HPDE6-E6E7 (cell line): ENCODE measurements at regions not wholly inside any gene's neighbourhood (a gene's known extent, or its start where the extent isn't known, plus 50 kb on each side); places are given as distances from the start of the nearest gene placed in this dataset.

Source experiments
- DNase-seq: peaks from one replicate; pipeline ENCODE4 v3.0.0; 2011; ENCODE audit warnings: missing footprints; ENCODE audit errors: extremely low spot score

DNA sequence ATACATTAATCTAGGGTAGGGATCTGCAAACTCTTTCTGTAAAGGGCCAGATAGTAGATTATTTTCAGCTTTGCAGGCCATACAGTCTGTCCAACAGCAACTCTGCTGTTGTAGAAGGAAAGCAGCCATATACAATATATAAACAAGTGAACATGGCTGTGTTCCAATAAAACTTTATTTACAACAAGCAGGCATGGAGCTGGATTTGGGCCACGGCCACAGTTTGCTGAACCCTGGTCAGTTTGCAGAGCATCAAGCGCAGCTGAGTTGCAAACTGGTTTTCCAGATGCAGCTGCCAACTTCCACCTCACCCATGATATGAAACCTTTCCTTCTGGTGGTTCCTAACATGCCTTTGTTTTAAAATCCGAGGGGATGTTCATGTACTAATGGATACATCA lies 310.4 kb upstream of the NFE2L3 start:
- no peak for DNase-seq

DNA sequence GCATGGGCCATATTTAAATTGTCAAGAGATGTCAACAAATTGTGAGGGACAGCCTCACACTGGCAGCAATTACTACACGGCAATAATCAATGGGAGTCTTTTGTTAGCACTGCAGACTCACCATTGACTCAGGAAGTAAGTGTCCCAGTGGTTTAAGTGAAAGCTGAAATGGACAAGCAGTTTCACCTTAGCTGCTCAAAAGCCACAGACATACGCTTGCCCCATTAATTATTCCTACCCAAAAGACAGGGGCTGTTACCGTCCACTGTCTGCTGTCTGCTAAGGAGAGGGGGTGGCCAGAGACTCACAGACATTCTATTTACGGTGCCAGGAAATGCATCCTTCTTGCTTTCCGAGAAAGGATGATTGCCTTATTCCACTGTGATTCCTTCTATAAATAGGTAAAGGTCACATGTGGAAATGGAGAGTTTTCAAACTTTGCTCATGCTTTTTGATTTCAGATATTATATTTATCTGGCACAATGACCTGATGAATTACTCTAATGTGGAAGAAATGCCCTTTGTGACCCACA lies 309.7 kb upstream of the NFE2L3 start:
- DNase-seq: no peak

DNA sequence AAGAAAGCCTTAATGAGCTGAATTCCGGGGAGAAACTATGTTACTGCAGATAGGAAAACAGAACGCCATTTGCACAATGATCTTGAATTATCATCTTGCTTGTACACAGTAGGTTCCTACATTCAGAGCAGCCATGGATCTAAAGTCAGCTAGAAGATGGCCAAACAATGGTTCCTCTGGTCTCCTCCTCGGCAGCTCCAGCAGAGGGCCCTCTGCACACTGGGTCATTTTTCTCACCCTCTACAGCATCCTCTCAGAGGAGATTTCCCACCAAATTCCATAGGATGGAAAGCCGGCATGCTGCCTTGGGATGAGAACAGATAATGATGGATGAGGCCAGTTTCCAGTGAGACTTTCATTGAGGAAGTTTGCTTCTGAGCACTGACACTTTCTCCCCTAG lies 308.5 kb upstream of the NFE2L3 start:
- no peak for DNase-seq

DNA sequence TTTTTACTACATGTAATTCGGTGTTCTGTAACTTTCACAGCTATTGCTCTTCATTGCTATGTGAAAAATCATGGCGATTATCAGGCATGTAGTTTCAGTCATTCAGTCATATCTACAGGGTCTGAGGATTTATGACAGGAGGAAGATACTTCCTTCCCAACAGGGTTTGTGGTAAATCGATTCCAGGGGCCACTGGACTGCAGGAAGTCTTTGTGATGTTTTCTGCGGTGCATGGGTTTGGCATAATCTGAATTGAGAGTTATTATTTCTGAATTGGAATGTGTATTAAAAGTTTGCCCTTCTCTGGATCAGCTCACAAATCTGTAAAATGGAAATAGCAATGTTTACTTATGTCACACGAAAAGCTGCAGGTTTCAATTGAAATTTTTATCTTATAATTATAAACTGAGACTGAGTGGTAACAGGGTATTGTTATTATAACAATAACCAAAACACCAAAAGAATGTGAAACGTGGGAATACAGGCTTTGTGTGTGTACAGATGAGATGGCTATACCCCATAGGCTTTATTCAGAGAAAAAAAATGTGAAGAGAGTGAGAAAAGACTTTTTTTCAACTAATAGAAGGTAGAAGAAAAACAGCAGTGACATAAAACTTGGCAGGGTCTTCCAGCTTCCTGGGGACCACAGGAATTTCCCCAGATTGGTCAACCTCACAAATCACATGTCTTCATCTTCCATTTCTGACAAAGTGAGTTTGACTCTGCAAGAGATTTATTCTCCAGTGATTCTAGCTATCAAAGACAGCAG lies 307.7 kb upstream of the NFE2L3 start:
- no peak for DNase-seq

DNA sequence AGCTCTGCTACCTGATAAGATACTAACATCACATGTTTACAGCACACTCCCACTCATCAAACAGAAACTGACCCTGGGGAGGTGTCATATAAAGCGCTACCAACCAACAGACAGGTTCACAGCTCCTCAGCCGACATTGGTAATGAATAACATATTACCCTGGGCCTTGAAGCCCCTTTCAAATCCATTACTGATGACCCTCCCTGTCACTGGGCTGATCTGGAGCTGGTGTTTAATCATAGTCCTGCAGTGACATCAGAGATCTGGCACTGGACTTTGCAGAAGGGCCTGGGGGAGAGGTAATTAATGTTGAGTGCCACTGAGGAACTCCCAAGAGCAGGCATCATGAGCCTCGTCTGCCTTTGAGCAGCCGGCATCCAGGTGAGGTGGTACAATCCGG lies 306.5 kb upstream of the NFE2L3 start:
- DNase-seq: no peak

DNA sequence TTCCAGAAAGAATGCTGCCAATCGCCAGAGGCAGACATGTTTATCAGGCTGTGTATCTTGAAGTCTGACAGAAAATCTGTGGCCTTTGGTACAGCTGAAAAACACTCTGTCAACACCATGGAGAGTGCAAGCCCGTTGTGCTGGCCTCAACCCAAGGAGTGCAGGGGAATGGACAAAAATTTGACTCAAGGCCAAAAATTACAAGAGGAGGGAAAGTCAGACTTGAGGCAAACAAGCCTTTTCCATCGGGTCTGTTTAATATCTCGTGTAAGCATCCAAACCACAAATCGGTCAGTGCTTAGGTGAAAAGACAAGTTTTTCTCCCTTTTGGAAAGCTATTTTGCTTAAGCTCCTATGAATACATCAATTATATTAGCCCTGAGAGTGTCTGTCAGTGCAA lies 305.3 kb upstream of the NFE2L3 start:
- DNase-seq: no peak

DNA sequence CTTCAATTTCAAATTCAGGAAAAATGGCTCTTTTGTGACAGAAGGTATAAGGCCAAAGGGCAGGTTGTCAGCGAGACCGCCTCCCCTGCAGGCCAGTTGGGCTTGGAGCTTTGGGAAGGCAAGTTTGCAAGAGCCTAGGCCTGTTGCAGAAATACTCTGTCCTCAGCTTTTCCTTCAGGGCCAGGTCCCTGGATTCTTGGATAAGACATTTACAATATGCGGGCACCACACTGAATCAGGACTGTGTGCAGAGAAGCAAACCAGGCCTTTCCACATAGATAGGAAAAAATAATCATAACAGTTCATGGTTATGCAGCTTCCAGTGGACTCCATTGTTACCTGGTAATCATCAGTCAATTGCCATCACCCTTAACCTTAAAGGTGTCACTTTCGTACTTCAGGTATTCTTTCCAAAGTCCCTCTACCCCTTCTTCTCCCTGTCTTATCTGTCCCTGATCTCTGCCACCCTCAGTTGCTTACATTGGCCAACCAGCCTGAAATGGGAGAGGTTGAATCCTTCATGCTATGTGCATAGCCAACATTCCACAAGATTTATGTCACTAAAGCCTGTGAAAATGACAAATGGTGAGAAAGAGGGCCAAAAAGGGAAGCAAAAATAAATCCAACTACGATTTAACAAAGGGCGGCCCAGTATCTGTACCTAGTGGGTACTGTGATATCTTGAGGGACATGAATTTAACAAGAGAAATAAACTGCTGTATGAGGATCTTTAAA lies 304.5 kb upstream of the NFE2L3 start:
- no peak for DNase-seq

DNA sequence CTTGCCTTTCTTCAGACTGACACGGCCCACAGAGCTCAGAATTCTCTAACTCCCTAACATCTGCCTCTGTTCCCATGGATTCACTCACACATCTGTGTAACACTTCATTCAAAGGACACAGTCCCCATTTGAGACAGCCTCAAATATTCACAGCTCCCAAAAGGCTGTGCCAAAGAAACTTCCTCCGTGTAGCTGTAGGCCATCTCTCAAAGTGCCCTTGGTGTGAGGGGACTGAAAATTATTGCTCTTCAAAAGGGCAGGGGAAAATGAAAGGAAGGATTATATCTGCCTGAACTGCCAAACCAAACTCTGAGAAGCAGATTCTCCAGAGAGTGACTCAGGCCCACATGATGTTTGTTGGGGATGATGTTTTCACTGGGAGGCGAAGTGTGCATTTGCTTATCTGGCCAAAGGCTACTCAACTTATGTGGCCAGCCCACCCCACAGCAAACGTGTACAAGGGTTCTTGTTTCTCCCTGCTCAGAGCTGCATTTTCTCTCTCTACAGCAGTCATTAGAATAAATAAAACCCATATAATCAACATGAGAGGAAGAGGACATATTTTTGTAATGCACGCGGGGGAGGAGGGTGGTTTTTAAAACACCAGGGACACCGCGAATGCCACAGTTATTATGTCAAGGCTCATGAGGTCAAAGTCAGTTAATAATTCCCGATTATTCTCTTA lies 302.4 kb upstream of the NFE2L3 start:
- DNase-seq: peak; percentile 29

DNA sequence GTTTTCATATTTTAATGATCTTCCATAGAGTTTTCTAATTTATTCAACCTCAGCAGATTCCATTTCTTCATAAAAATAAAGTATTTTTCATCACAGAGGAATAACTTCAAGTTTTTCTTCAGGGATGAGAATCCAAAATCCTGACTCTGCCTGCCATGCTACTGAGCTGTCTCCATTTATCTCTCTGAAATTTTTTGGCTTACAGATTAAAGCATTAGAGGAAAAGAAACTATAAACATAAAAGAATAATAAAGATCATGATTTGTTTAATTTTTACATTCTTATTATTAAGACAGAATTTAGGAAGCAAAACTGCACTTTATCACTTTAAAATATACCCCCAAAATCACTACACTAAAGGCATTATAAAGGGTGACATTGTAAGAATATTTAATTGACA lies 301.8 kb upstream of the NFE2L3 start:
- no peak for DNase-seq

DNA sequence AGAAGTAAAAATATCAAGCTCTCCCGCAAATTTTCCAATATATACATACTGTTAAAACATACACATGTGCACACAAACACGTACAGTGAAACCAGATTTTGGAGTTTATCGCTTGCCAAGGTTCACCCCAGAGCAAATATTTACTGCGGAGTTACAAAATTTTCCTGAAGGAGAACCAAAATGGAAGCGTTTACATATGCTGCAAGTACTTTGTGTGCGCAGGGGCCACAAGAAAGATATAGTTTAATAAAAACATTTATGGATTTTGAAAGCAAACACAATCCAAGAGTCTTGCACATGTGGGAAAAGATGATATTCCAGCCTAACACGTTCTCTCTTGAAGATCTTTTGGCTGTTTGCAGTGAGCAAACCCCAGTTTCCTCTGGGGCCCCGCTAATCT lies 301.3 kb upstream of the NFE2L3 start:
- no peak for DNase-seq

DNA sequence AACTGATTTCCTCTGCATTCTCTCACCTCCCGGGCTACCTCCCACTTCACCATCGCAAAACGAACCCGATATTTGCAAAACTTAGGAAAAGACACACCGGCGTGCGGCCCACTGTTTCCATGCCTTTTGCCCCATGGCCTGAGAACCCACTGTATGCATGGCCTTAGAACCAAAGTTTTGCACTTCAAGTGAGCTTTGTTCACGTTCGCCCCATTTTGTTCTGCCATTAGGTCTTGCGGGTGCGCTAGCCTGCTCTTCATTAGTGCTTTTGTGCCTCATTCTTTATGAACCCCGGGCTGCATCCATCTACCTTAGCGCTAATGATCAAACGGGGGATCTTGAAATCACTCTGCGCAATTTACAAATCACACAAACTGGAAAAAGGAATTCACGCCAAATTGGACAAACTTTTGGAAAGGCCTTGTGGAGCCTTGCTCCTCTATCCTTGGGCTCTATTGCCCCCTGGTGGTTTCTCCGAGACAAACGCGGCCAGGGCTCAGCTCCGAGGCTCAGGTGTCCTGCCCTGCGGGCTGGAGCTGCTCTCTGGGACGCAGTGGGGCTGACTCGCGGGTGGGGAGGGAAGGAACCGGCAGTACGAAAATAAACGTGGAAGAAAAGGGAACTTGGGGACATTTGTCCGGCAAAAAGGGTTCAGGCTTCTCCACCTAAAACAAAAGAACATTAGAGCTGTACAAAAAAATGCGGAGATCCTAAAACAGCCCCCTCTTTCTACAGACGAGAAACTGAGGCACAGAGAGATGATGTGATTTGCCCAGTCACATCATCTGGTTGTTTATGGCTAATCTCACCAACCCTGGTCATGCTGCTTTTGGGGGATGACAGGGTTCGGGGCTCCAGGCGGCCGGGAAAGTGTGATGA lies 300.4 kb upstream of the NFE2L3 start:
- DNase-seq: peak; percentile 61

DNA sequence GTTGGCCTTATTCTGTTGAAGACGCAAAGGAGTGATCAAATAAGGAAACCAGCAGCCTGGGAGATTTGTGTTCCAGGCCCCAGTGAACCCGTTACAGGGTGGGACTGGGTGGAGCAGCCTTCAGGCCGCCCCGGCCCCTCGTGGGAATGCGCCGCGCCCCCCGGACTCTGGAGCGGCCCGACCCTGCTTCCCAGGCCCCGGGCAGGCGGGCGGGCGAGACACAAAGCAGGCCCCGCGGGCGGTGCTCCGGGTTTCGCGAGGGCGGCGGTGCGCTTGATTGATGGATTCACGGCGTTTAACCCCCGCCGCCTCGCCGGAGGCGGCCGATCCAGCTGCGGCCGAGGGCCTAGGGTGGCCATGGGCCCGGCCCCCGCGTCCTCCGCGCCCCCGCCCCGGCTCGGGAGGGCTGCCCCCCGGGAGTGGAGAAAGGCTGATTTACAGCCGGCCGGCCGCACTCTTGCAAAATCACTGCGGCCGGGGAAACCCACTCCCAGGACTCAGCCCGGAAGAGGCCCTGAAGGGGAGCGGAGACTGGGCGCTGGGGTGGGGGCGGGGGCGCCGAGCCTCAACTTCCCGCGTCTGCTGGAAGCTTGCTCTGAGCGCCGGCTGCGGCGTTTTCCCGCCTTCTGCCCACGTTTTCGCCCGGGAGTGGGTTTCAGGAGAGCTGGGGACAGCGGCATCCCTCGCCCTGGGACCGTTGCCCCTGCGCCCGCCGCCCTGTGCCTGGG lies 299.6 kb upstream of the NFE2L3 start:
- DNase-seq: no peak

DNA sequence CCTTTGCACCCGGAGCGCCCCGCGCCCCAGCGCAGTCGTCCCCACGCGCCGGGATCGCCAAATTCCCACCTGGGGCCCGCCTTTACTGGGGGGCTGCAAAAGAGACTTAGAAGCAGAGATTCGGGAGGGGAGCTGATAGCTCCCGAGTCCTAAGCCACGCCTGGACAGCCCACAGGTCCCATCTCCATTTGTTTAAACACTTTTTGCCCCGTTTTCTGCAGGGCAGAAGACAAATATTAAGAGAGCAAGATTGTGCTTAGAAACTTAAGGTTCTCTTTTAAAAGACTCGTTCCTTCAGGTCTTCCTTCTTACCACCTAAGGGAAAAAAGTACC lies 299.1 kb upstream of the NFE2L3 start:
- no peak for DNase-seq

DNA sequence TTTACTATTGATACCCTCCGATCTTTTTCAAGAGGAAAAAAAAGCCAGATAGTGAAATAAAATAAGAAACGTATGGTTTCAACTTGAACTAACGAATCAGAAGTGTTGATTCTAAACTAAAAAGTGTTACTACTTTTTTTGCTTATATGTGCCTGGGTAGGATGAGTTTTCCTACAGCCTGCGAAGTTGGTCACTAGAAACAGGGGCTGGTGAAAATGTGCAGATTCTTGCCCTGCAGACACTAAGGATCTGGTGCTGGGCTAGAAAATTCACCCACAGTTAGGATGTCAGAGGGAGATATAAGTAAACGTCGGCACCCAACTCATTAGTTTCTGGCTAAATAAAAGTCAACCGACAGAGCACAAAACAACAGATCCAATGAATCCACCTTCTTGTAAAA lies 298.7 kb upstream of the NFE2L3 start:
- no peak for DNase-seq

DNA sequence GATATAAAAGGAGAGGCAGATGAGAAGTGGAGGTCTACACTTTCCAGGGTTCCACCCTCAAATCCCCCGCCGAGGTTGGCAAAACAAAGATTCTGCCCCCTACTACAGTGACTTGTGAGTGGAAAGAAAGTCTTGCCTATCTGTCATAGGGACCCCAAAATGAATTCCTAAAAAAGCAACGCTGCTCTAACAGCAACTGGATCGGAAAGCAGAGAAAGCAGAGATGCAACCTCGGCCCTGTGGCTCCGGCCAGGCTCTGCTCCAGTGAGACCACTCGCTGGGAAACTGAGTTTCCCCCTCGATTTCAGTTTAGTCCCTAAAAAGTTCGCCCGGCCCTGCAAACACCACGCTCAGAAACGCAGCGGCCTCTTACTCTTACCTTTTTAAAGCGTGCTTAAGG lies 297.9 kb upstream of the NFE2L3 start:
- DNase-seq: no peak

DNA sequence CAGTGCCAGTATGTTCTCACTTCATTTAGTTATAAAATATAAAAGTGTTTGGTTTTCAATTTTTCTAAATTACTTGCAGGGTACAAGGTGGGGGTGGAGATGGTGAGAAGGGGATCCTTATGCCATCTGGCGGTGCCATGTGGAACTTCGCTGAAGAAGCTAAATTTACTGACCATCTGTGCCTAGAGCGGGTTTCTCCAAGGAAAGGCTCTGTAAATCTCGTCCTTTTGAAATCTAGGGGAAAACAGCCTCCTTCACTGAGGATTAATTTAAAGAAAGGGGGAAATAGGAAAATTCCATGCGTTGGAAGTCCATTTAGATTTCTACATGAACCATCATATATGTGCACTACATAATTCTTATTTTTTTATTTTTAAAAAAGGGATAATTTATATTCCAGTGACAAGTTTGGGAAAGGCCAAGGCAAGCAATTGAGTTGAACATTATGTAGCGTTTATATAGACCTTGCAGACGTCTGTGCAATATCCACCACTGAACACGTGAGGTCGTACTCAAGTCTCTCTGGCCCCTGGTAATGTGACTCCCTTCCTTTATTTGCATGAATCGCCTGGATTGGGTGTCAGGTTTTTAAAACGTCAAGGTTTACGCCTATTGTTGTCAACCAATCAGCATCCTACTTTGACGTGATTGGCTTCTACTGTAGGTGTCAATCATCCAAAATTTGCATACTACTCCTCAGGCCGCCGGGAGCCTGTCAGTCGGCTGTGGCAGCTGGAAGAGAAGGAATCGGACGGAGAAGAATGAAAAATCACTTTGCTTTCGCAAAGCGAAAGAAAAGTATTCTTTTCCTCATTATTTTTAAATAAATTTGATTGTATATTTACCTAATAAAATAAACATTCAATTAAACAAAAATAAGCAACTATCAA lies 297.1 kb upstream of the NFE2L3 start:
- peak; percentile 87 for DNase-seq

DNA sequence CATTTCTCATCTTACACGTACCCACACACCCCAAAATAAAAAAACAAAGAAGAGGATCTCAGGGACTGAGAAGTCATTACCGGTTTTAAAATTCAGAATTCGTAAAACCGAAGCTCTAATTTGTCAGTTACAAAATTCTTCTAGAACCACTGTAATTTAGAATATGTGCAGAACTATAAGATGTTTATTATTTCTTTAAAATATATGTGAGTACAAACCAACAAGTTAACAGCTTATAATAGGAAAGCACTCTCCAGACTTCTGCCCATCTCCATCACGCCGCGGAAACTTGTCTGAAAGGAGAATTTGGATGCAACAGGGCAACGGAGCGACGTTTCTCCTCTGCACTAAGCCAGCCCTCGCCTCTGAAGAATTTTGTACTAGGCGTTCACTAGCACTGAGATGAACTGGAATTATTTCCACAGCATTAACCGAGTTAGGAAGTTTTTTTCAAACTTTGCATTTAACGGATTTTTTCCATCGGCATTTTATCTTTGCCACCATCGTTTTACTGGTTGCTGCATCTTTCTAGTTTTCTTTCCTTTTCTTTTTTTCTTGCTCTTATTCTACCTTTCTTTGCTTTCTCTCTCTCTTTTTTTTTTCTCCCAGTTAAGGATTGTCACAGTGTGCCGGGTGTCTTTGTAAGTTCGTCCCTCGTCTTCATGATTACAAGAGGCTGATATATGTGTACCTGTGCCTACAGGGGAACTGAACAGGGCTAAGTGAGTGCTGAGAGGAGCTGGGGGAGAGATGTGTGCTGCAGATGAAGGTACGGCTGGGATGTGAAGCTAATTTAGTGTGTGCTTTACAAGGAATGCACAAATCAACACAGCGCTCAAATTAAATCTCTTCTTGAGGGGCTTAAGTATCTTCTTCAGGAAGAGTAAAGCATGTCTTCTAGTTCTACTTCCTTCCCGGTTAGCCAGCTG lies 295.9 kb upstream of the NFE2L3 start:
- DNase-seq: no peak

DNA sequence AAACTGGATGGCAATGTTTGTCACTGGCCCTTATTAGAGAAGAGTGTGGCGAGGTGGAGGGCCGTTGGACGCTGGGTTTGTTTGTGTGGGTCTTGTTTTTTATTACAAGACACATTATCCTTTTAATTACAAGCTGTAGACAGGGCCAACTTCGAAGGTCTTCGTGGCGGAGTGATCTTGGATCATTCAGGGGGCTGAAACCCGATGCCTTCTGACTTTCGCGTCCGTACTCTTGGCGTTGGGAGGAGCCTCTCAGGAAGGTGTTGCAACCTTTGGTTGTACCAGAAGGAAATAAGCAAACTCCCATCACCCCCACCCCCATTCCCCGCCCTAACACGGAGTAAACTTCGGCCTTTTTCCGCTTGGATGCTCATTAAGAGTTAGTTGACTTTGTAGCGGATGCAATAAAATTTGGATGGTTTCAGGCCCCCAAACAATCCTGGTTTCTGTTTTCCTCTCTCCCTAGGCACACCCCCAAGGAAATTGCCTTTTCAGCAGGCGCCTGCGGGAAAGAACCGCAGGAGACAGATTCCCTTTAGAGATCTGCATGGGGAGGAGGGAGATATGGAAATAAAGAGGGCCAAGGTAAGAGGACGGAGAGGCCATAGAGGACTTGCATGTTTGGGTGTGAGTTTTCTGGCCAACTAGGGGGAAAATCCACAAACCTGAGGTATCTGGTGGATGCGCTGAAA lies 294.5 kb upstream of the NFE2L3 start:
- peak; percentile 36 for DNase-seq

DNA sequence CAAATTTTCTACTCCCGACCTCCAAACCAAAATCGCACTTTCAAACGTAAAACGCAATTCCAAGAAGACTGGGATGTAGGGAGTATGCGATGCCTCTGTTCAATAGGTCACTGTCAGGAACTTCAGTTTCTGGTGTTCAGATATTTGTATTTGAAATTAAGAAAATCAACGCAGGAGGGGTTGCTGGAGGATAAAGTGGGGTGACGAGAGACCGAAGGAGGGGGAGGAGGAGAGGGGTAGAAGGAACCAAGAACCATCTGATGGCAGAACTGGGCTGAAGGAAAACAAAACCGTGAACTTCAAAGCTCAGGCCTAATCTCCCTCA lies 293.8 kb upstream of the NFE2L3 start:
- no peak for DNase-seq
